Karpas-422 (cell line): ENCODE measurements at regions not wholly inside any gene's neighbourhood (a gene's known extent, or its start where the extent isn't known, plus 50 kb on each side); places are given as distances from the start of the nearest gene placed in this dataset.

ENCODE experiments used
- DNase-seq: peaks from one replicate; pipeline ENCODE4 v3.0.0-alpha.2; 2015
- H2AFZ ChIP-seq: fragments of 200-600 bp; sonication (generic); 2 replicates; pipeline ENCODE4 v1.6.1; 2014; ENCODE audit warnings: antibody characterized with exemption, low read length, mixed read lengths
- H3K27ac ChIP-seq: fragments of 200-600 bp; sonication (generic); 2 replicates; pipeline ENCODE4 v1.5.1; 2014; ENCODE audit warnings: mild to moderate bottlenecking, low read length, moderate library complexity
- H3K27me3 ChIP-seq: fragments of 200-600 bp; sonication (generic); 2 replicates; pipeline ENCODE4 v1.6.1; 2014; ENCODE audit warnings: low read length, mixed read lengths
- H3K36me3 ChIP-seq: fragments of 200-600 bp; sonication (generic); 2 replicates; pipeline ENCODE4 v1.6.1; 2014; ENCODE audit warnings: low read length, mixed read lengths; ENCODE audit not compliant: insufficient read depth
- H3K4me1 ChIP-seq: fragments of 200-600 bp; sonication (generic); 2 replicates; pipeline ENCODE4 v1.6.1; 2014; ENCODE audit warnings: mild to moderate bottlenecking, low read length, mixed read lengths
- H3K4me2 ChIP-seq: fragments of 200-600 bp; sonication (generic); 2 replicates; pipeline ENCODE4 v1.6.1; 2014; ENCODE audit warnings: low read length, low read depth, mild to moderate bottlenecking; ENCODE audit not compliant: poor library complexity, severe bottlenecking
- H3K4me3 ChIP-seq: fragments of 200-600 bp; sonication (generic); 2 replicates; pipeline ENCODE4 v1.5.1; 2014; ENCODE audit warnings: mild to moderate bottlenecking, antibody characterized with exemption, low read length, mixed read lengths
- H3K79me2 ChIP-seq: fragments of 200-600 bp; sonication (generic); 2 replicates; pipeline ENCODE4 v1.6.1; 2014; ENCODE audit warnings: mild to moderate bottlenecking, low read length, mixed read lengths
- H3K9ac ChIP-seq: fragments of 200-600 bp; sonication (generic); 2 replicates; pipeline ENCODE4 v1.6.0; 2014; ENCODE audit warnings: low read length
- H3K9me2 ChIP-seq: fragments of 200-600 bp; sonication (generic), shearing (Covaris generic); replicated peaks from 2 replicates; pipeline ENCODE4 v1.6.0; 2014; ENCODE audit warnings: mild to moderate bottlenecking, low read length, moderate library complexity; ENCODE audit not compliant: insufficient read depth
- H3K9me3 ChIP-seq: fragments of 300-700, 200-600 bp; sonication (generic); 2 replicates; pipeline ENCODE4 v1.6.1; 2014; ENCODE audit warnings: low read length, mixed read lengths
- H4K20me1 ChIP-seq: fragments of 200-600 bp; sonication (generic); 2 replicates; pipeline ENCODE4 v1.6.1; 2014; ENCODE audit warnings: mild to moderate bottlenecking, antibody characterized with exemption, low read length, low read depth; ENCODE audit not compliant: insufficient read depth

- no peak overlapping the region for H2AFZ ChIP-seq
- H3K9me3 ChIP-seq: no peaks in the 10 kb centered on the region
- no peak overlapping the region for H3K4me2 ChIP-seq
- H3K27ac ChIP-seq: peak overlapping the region; percentile 46; the same call in 1 of the 2 replicates
- no peak for DNase-seq
- H3K9me2 ChIP-seq: no peaks in the 10 kb centered on the region
- H4K20me1 ChIP-seq: no peaks in the 10 kb centered on the region
- peaks cover 46% of the 10 kb centered on the region for H3K4me1 ChIP-seq
- no peak overlapping the region for H3K4me3 ChIP-seq
- H3K27me3 ChIP-seq: no peaks in the 10 kb centered on the region
- H3K36me3 ChIP-seq: peaks cover 3% of the 10 kb centered on the region; the same call in 1 of the 2 replicates
- H3K9ac ChIP-seq: no peak overlapping the region
- H3K79me2 ChIP-seq: peaks cover 65% of the 10 kb centered on the region
Measured at GRCh38 chr19:34305221-34306083, 51.1 kb downstream of the GARRE1 start.

GRCh38 chr19:34306213-34306661 lies 51.9 kb downstream of the GARRE1 start:
- Histone ChIP-seq H4K20me1 (no peaks in the 10 kb centered on the region), H3K9ac (peak overlapping the region; percentile 20; the same call in 1 of the 2 replicates), H3K9me3 (no peaks in the 10 kb centered on the region), H3K4me3 (no peak overlapping the region), H2AFZ (no peak overlapping the region), H3K4me2 (no peak overlapping the region), H3K79me2 (peaks cover 69% of the 10 kb centered on the region), H3K27ac (peak overlapping the region; percentile 46), H3K27me3 (no peaks in the 10 kb centered on the region), H3K9me2 (no peaks in the 10 kb centered on the region), H3K4me1 (peaks cover 54% of the 10 kb centered on the region), H3K36me3 (no peaks in the 10 kb centered on the region; the same call in 1 of the 2 replicates)
- no peak for DNase-seq

GRCh38 chr19:34306824-34307223 lies 52.5 kb downstream of the GARRE1 start:
- Histone ChIP-seq H3K4me1 (peaks cover 55% of the 10 kb centered on the region), H3K4me2 (no peak overlapping the region), H3K9ac (no peak overlapping the region), H2AFZ (no peak overlapping the region), H3K27ac (peak overlapping the region; percentile 46), H3K9me2 (no peaks in the 10 kb centered on the region), H3K36me3 (no peaks in the 10 kb centered on the region; the same call in 1 of the 2 replicates), H4K20me1 (no peaks in the 10 kb centered on the region), H3K9me3 (no peaks in the 10 kb centered on the region), H3K79me2 (peaks cover 74% of the 10 kb centered on the region), H3K27me3 (no peaks in the 10 kb centered on the region), H3K4me3 (no peak overlapping the region)
- DNase-seq: no peak

- H3K4me1 ChIP-seq: peaks cover 70% of the 10 kb centered on the region
- no peaks in the 10 kb centered on the region for H3K27me3 ChIP-seq
- no peak overlapping the region for H3K4me3 ChIP-seq
- H2AFZ ChIP-seq: no peak overlapping the region
- no peak overlapping the region for H3K9ac ChIP-seq
- no peaks in the 10 kb centered on the region for H3K36me3 ChIP-seq
- no peaks in the 10 kb centered on the region for H4K20me1 ChIP-seq
- H3K9me3 ChIP-seq: no peaks in the 10 kb centered on the region
- DNase-seq: peak; percentile 61
- H3K4me2 ChIP-seq: peak overlapping the region; percentile 47
- H3K79me2 ChIP-seq: peaks cover 78% of the 10 kb centered on the region
- H3K9me2 ChIP-seq: no peaks in the 10 kb centered on the region
- H3K27ac ChIP-seq: peak overlapping the region; percentile 96
Measured at GRCh38 chr19:34308381-34309367, 54.3 kb downstream of the GARRE1 start.

- Histone ChIP-seq H3K27ac (peak overlapping the region; percentile 96), H3K79me2 (peaks cover 73% of the 10 kb centered on the region)
- DNase-seq: peak; percentile 41
Measured at GRCh38 chr19:34309368-34310138, 55.2 kb downstream of the GARRE1 start.

GRCh38 chr19:34310494-34310981 lies 54.5 kb upstream of the GPI start:
- 0 out of 2 replicates have a peak overlapping the region, but pooled peaks have one; percentile 10 for H2AFZ ChIP-seq

More at GRCh38 chr19:34309368-34310138, 55.2 kb downstream of the GARRE1 start:
- Histone ChIP-seq H3K27me3 (no peaks in the 10 kb centered on the region), H3K9me3 (no peaks in the 10 kb centered on the region), H3K9me2 (no peaks in the 10 kb centered on the region), H3K4me1 (peaks cover 78% of the 10 kb centered on the region), H3K36me3 (no peaks in the 10 kb centered on the region), H3K9ac (peak overlapping the region; percentile 67), H3K4me3 (peak overlapping the region; percentile 48; the same call in 1 of the 2 replicates), H2AFZ (no peak overlapping the region), H3K4me2 (peak overlapping the region; percentile 65), H4K20me1 (no peaks in the 10 kb centered on the region)

GRCh38 chr19:34313188-34313587 lies 51.8 kb upstream of the GPI start:
- peak overlapping the region; percentile 96 for H3K27ac ChIP-seq
- peaks cover 89% of the 10 kb centered on the region for H3K4me1 ChIP-seq
- no peaks in the 10 kb centered on the region for H3K27me3 ChIP-seq
- H3K4me2 ChIP-seq: peak overlapping the region; percentile 79
- H3K4me3 ChIP-seq: peak overlapping the region; percentile 48; the same call in 1 of the 2 replicates
- H3K79me2 ChIP-seq: peaks cover 75% of the 10 kb centered on the region
- H3K9ac ChIP-seq: peak overlapping the region; percentile 63; the same call in 1 of the 2 replicates
- no peaks in the 10 kb centered on the region for H4K20me1 ChIP-seq
- H3K9me3 ChIP-seq: no peaks in the 10 kb centered on the region
- no peak overlapping the region for H2AFZ ChIP-seq
- H3K9me2 ChIP-seq: no peaks in the 10 kb centered on the region
- no peaks in the 10 kb centered on the region for H3K36me3 ChIP-seq
- DNase-seq: no peak

More at GRCh38 chr19:34310494-34310981, 54.5 kb upstream of the GPI start:
- Histone ChIP-seq H3K4me1 (peaks cover 88% of the 10 kb centered on the region), H3K27ac (peak overlapping the region; percentile 96), H3K9me2 (no peaks in the 10 kb centered on the region), H3K4me3 (peak overlapping the region; percentile 48; the same call in 1 of the 2 replicates), H3K9me3 (no peaks in the 10 kb centered on the region), H3K79me2 (peaks cover 71% of the 10 kb centered on the region), H3K27me3 (no peaks in the 10 kb centered on the region), H3K9ac (peak overlapping the region; percentile 67), H3K4me2 (peak overlapping the region; percentile 65), H4K20me1 (no peaks in the 10 kb centered on the region), H3K36me3 (no peaks in the 10 kb centered on the region)
- peak; percentile 85 for DNase-seq
